GM18873 (cell line): ENCODE measurements at regions not wholly inside any gene's neighbourhood (a gene's known extent, or its start where the extent isn't known, plus 50 kb on each side); places are given as distances from the start of the nearest gene placed in this dataset.
"Not testable (repeated sequence)": the region's sequence is repeated elsewhere in the genome, so short reads cannot be mapped to it uniquely, and the experiment has no call there.

ENCODE experiments used
- ATAC-seq: cut with Tn5 transposase; IDR thresholded peaks from one replicate; pipeline ENCODE4 v1.9.1; 2021; ENCODE audit warnings: mild to moderate bottlenecking, moderate library complexity, moderate number of reproducible peaks; ENCODE audit not compliant: unreplicated experiment, low FRiP score

DNA sequence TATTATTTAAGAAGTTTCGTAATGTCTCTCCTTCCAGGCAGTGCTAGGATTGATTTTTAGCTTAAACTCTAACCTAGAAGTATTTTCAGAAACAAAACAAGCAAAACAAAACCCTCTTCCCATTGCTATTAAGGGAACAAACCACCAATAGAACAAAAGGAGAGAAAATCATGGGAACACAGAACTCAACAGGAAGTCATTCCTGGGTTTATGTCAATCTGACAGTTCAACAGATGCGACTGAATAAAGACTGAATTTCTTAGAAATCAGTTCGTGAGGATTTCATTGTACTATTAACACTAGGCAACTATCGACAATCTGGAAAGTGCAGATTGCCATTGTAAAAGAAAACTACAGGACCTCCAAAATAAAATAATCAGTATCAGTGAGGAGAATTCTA is 229.1 kb upstream of the SMIM31 start:
- no peak for ATAC-seq

DNA sequence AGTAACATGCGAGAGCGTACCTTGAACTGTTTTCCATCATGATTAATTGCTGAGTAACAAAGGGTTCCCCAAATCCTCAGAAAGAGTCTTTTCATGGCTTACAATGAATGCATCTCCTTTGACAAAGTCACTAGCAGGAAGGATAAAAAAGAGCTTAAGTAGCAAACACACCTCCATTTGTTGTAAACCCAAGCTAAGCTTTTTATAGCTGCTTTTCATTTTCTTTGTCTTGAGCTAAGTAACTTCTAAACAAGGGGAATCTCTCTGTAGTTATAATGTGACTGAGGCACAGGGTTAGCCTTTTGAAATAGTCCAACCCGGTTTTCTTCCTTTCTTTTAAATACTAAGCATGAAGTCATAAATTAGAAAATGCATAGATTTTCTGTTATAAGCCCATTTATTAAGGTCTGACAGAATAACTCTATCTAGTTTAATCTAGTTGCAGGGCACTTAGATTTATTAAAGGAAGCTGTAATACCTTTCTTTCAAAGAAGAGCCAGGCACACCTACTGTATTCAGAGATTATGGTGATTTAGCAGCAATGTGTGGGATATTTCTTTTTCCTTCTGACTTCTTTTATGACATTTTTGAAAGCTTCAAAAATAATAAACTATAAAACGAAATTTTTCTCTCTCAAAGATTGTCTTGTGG is 226.9 kb upstream of the SMIM31 start:
- ATAC-seq = no peak

DNA sequence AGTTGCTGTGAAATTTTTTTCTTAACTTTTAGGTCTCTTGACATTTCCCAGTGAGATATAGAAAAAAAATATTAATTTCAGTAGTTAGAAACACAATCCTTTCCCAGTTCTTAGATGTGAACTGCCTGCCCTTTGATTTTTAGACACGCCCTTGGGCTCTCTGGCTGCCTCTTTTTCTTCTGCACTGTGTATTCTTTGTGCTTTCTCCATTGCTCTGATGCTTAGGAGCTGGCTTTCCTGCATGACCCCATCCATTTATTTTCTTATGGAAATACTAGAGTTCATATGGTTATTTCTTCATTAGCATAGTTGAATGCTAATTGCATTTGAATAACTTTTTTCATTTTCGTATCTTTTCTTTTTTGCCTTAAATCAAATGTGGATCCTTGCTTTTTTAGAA is 224.9 kb upstream of the SMIM31 start:
- no peak for ATAC-seq

DNA sequence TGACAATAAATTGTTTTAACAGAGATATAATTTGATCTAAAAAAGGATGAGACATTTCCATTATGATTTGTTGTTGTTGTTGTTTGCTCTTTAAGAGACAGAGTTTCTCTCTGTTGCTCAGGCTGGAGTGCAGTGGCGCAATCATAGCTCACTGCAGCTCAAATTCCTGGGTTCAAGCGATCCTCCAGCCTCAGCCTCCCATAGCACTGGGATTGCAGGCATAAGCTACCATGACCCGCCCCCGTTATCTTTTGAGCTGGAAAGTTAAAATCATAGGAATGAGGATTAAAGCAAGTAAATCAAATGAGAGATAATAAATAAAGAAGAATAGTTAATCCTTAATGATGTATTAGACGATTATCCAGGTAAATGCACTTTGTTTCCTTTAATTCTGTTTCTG is 224.4 kb upstream of the SMIM31 start:
- no peak for ATAC-seq

DNA sequence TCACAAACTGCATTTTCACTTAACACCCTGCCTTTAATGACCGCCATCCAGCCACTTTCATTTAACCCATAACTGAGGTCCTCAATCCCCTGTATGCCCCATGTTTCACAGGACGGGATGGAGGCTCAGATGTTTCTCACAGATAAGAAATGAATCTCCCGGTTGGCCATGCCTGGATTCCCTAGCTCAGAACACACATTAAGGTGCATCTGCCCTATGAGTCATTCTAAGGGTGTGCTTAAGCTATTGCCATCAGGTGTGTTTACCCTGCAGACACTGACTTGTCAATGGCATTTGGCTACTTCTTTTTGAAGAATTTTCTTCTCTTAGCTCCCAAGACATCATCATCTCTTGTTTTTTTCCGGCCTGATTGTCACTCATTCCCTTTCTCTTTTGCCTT is 222.6 kb upstream of the SMIM31 start:
- no peak for ATAC-seq

DNA sequence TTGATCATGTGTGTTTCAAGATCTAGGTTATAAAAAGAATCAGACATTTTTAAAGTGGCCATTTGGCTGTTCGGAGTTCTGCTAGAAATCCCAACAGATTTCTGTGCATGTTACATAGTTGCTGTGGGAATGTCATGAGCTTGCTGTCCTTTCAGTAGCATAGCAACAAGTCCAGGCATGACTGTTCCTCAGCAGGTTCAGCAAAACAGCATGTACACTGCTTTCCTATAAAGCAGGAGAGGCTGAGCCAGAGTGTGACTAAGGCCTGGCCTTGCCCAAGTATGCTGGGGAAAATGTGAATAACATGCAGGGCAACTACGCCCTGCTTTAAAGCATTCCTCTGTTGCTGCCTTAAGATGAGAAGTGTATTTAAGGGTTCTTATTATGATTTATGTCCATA is 217.1 kb upstream of the SMIM31 start:
- ATAC-seq = no peak

DNA sequence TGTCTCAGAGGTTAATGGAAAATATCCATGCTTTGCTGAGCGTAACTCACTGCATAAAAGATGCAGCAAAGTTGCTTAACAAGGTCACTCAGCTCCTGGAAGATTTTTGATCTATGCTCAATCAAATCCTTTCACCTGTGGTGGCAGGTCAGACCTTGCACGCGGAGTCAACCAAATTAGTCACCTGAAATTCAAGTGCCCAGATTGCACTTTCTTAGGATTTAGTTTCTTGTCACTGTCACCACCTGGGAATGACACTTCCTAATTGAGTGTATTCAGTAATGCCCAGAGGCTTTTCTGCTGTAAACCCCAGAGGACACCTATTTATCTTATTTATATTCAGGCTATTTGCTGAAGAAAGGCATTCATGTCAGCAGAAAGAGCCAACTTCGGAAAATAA is 215.8 kb upstream of the SMIM31 start:
- ATAC-seq = no peak

DNA sequence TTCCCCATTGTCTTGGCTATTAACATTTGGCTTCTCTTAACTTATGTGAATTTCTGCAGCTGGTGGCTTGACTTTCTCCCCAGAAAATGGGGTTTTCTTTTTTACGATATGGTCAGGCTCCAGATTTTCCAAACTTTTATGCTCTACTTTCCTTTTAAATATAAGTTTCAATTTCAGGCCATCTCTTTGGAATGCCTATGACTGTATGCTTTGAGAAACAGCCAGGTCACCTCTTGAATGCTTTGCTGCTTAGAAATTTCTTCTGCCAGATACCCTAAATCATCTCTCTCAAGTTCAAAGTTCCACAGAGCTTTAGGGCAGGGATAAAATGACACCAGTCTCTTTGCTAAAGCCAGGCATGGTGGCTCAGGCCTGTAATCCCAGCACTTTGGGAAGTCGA is 212.9 kb upstream of the SMIM31 start:
- no peak for ATAC-seq

DNA sequence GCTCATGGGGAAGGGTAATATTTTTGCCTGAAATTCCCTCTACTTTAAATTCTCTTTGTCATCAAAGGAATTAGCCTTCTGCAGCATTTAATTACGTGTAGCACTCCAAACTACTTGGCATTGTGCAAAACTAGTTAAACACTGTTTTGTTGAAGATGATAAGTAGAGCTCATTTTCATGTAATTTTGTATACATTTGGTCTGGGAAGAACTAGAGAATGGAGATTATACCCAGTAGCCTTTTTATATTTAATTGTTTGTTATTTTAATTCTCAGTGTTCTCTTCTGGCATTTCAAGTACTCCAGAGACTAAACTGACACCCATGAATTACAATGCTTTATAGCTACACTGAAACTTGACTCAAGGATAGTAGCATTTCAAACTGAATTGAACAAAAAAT is 211.5 kb upstream of the SMIM31 start:
- no peak for ATAC-seq

DNA sequence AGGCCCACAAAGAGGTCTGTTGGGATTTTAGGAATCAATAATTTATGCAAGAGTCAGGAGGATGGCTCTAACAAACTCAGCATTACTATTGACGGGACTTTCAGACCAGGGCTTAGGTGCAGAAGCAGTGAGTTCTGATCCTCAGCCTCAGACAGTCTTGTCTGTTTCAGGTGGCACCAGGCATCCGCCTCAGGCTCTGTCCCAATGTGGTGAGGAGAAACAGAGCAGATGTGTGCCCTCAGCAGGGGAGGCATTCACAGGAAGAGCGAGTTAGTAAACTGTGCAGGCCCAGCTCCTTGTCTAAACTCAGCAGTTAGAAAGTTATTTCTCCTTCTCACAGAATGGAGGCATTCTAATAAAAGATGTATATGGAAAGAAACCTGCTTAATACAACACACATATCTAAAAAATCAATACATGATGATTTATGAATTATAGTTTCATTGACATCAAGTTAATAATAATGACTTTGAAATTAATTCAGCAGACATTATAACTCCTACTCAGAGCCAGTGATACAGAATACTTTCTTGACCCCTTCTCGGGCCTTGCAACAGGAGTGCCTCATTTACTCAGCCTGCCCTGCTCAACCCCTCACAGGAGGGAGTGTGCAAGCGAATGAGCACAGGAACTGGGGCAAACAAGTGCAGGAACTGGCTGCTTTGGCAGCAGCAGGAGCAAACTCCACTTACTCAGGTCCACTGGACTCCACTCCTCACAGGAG is 202.8 kb upstream of the SMIM31 start:
- ATAC-seq = no peak

DNA sequence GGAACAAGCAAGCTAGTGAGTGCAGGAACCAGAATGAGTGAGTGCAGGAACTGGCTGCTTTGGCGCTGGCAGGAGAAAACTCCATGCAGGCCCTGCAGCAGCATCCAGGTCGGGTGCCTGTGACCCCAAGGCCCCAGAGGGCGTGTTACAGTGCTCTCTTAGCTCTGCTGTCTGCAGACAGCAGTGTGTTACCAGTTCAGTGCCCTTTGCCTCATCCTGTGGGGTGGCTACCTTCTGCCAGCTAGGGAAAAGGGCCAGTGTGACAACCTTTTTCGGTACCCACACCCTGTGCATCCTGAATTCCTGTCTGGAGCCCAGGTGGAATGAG is 202.3 kb upstream of the SMIM31 start:
- ATAC-seq = no peak

DNA sequence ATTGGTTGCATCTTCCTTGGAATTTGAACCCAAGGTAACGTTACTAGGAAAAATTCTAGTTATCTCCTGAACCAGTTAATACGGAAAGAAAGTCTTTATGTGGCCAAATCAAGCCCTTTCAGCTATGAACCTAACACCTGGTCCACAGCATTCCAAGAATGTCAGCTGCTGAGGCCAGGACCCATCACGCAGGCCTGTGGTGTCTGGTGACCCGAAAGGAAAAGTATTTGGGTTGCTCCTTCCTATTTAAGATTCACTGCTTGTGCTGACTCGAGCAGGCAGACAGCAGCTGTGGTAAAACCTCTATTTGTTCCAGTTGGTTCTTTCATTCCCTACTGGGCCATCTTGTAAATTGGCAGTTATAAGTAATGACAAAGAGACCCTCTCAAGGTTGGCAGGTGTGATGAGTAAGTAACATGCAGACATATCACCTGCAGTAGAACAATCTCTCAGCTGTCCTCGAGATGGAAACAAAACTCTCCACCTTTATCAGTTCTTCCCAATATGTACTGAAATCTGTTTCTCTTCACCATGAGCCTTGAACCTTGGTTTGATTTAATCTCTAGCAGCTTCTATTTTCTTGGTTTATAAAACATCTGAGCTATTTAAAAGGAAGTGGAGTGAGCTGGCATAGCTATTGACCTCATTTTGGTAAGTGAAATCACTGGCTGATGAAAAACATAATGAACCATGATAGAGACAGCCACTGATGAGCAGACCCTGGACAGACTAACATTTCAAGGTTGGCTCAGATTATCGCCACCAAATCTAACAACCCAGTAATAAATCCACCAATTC is 182.1 kb upstream of the SMIM31 start:
- no peak for ATAC-seq

DNA sequence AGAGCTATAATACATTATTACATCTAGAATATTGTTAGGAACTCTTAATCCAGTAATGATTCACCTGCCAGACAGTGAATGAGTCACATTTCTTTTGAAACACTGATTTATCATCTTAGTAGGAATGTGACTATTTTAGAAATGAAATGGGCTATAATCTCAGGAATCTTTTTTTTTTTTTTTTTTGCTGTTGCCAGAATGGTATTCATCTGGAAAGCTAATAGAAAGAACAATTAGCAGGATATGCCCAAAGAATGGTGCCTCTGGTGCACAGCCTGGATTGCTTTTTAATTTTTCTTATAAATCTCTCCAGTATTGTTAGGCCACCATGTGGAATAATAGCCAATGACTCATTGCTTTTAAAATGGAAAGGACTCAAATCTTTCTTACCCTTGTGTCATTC is 181.1 kb upstream of the SMIM31 start:
- ATAC-seq = no peak

DNA sequence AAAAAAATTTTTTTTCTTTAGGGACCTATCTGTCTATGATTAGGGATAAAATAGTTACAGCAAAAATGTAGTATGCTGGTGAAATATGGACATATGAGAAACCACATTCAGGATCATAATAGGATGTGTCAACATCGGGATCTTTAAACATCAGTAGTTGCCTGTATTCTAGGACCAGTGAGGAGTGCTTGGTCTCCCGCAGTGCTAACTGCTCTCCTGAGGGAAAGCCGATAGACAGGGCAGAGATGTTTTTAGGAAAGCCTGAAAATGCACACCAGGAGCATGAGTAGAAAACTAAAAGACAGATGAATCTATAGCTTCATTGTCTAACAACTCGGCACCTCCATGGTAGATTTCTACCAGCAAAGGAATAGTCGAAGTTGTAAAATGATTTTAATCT is 178.1 kb upstream of the SMIM31 start:
- no peak for ATAC-seq

DNA sequence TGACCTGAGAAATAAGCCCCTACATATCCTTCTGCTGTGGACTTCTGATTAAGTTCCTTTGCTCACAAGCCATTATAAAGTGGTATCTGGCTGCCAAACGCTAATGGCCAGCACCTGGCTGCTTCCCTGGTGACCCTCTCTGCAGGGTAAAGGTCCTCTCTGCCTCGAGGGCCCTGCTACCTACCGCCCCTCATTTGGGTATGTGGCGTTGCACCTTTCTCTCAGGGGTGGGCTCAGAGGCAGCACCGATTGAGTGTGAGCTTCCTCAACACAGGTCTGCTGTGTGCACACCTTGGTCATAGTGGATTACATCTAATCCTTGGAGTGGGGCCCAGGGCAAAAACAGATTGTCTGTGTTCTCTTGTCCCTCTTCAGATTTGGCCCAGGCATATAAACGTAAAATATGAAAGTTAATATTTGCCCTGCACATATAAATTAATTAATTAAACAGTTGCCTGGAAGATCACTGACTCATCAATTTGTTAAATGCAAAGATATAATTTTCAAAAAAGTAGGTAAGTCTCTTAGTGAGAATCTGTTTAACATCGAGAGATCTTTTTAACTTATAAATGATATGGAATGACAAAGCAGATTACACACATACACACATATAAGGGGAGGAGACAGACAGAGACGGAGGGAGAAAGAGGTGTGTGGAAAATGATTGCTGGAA is 174.5 kb upstream of the SMIM31 start:
- ATAC-seq = no peak

DNA sequence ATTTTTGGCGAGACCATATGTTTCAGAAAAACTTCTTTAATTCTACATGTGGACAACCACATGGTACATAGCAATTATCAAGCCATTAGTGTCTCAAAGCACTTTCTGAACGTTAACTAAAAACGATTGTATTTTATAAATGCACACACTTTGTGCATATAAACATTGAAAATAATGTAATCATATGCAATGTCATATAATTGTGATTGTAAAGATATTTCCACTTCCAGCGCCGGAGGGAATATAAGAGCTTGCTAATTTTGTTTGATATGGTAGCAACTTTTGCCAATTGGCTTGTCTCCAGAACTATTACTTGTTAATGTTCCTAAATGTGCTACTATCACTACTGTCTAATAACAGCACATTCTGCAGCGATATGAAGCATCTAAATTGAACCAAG is 162.3 kb upstream of the SMIM31 start:
- no peak for ATAC-seq

DNA sequence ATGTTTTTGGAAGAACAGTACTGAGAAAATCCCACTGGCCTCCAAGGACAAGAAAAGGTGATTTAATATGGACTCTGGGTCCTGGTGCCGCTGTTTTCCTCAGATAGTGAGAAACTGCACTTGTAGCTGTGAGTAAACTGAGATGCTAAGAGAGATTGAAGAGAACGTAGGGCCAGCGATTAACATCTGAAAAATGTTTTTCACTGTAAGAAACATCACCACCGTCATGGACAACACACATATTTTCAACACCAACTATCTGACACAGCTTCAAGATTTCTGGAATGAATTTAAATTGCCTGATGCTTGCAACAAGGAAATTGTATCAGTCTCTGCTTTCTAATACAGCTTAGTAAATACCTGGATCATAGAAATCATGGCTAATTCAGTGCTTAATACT is 158.2 kb upstream of the SMIM31 start:
- ATAC-seq = no peak

DNA sequence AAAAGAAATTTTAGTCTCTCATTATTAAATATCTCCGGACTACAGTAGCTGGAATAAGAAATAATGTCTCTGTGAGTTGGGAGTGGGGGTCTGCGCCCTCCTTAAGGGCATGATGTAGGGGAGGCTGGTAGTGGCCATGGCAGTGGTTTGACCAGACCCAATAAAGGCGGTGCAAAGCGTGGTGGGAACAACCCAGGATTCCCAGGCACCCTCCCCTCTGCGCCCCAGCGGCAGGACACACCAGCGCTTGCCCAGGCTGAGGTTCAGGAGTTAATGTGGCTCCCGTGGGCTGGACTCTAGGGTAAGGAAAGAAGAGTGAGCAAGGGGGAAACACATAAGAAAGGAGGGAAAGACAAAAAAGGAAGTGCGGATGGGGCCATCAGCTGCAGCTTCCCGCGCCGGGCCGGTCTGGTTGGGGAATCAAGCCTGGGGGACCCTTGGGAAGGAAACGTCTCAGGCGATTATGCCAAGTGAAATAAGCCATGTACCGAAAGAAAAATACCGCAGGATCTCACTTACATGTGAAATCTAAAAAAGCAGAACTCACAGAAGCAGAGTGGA is 157.5 kb upstream of the SMIM31 start:
- no peak for ATAC-seq

DNA sequence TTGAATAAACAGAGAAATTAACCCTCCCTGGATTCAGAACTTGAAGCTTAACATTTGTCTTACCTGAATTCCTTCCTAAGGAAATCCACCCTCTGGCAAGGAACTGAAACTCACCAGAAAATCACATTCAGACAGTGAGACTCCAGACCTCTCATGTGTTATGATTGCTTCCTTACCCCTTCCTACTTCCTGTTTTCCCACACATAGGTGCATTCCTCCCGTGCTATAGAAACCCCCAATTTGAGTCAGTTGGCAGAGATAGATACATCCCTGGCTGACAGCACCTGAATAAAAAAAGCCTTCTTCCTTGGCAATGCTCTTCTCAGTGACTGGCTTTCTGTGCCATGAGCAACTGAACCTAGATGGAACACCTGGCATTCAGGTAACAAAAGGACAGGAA is 157.0 kb upstream of the SMIM31 start:
- ATAC-seq = no peak

DNA sequence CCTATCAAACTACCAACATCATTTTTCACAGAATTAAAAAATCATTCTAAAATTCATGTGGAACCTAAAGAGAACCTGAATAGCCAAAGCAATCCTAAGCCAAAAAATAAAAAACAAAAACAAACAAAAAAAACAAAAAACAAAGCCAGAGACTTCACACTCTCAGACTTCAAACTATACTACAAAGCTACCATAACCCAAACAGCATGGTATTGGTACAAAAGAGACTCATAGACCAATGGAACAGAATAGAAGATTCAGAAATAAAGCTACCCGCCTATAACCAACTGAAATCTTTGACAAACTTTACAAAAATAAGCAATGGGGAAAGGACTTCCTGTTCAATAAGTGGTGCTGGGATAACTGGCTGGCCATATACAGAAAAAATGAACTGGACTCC is 152.3 kb upstream of the SMIM31 start:
- ATAC-seq = no peak

DNA sequence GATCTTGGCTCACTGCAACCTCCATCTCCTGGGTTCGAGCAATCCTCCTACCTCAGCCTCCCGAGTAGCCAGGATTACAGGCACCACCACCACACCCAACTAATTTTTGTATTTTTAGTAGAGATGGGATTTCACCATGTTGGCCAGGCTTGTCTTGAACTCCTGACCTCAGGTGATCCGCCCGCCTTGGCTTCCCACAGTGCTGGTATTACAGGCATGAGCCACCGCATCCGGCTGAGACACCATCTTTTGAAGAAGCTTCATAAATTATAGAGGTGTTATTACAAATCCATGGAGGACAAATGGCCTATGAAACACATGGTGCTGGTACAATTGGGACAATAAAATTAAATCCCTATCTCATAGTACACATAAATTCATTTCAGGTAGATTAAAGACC is 148.1 kb upstream of the SMIM31 start:
- ATAC-seq = not testable (repeated sequence)
